Activated CD4-positive, alpha-beta T cell treated with anti-CD3 and anti-CD28 coated beads, Interleukin-2, amount 10 ng/mL, durations not matched to agents 24 days and 14 days (primary cell): ENCODE measurements at regions not wholly inside any gene's neighbourhood (a gene's known extent, or its start where the extent isn't known, plus 50 kb on each side); places are given as distances from the start of the nearest gene placed in this dataset.

ENCODE experiments used
- DNase-seq: peaks from one replicate; pipeline ENCODE4 v3.0.0; 2022
- H3K27ac Mint-ChIP-seq: one replicate; pipeline ENCODE4 v1.8.0; 2022; ENCODE audit warnings: mild to moderate bottlenecking, mixed read lengths
- H3K27me3 Mint-ChIP-seq: one replicate; pipeline ENCODE4 v1.8.0; 2022; ENCODE audit warnings: mixed read lengths
- H3K36me3 Mint-ChIP-seq: one replicate; pipeline ENCODE4 v1.8.0; 2022; ENCODE audit warnings: low read depth, mild to moderate bottlenecking, mixed read lengths
- H3K4me1 Mint-ChIP-seq: one replicate; pipeline ENCODE4 v1.8.0; 2021; ENCODE audit warnings: mixed read lengths
- H3K4me3 Mint-ChIP-seq: one replicate; pipeline ENCODE4 v1.8.0; 2022; ENCODE audit warnings: mild to moderate bottlenecking, moderate library complexity, mixed read lengths
- H3K9me3 Mint-ChIP-seq: one replicate; pipeline ENCODE4 v1.8.0; 2021; ENCODE audit warnings: mixed read lengths
- intact Hi-C: fragments of 100-400 bp; cut with micrococcal nuclease; formaldehyde crosslinking; loops from one replicate; pipeline ENCODE4 v1.15.1; 2023

DNA sequence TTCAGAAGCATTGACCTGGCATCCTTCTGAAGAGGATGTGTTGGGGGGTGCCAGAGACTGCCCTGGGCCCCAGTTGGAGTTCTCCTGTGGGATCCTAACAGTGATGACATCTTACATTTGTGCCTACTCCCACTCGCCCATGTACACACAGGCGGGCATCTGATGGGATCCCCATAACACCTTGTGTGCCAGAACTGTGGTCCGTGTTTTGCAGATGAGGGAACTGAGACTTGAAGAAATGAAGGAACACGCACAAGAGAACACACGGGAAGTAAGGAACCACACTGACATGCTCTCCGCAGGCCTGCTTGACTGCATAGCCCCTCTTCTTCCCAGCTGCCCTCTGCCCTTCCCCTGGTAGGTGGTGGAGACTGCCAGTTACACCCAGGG is 255.3 kb downstream of the MYCN start:
- Mint-ChIP-seq H3K36me3 (no peaks in the 10 kb centered on the region), H3K27me3 (no peaks in the 10 kb centered on the region), H3K9me3 (no peaks in the 10 kb centered on the region), H3K4me1 (no peaks in the 10 kb centered on the region), H3K4me3 (no peak overlapping the region), H3K27ac (no peak overlapping the region)
- DNase-seq: no peak
- intact Hi-C loops: no loop called here

DNA sequence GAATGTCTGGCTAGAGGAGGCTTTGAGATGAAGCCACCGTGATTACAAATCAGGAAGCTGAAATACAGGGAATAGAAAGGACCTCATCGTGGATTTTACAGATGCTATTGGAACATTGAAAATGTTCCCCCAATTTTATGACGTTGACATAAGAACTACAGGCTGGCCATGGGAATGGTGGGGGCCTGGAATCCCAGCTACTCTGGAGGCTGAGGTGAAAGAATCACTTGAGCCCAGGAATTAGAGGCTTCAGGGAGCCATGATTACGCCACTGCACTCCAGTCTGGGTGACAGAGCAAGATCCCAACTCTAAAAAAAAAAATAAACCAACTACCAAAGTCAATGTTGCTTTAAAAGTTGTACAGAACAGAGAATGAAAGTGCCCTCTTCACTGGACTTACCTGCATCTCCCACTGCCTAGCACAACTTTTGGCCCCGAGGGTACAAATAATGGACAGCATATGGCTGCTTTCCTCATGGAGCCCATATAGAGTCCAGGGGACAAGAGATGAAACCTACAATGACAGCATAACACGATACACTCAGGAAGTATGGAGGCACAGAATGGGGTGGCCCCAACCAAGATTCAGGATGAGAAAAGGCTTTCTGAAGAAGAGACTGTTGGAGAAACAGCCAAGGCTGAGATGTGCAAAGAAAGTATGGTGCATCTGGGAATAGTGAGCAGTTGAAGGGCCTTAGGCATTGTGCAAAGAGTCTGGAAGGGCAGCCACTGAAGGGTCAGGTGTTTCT is 254.8 kb downstream of the MYCN start:
- intact Hi-C loops: no loop called here
- Mint-ChIP-seq H3K9me3 (no peaks in the 10 kb centered on the region), H3K27ac (no peak overlapping the region), H3K4me1 (no peaks in the 10 kb centered on the region), H3K36me3 (no peaks in the 10 kb centered on the region), H3K4me3 (no peak overlapping the region), H3K27me3 (no peaks in the 10 kb centered on the region)
- DNase-seq: no peak

DNA sequence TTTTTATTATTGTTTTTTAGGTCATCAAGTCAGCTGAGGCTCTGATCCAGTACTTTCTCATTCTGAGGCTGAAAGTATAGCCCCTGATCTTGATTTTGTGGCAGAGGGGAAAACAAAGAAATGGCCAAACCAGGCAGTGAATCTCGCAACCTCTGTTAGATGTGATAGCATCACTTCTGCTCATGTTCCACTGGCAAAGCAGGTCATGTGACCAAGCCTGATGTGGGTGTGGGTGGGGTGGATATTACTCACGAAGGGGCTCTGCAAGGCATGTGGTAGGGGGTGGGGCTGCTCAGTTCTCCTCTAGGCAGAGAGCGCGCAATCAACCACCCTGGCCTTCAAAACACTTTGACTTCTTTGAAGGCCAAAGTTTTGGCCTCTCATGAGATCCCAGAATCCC is 254.2 kb downstream of the MYCN start:
- Mint-ChIP-seq H3K36me3 (no peaks in the 10 kb centered on the region), H3K27me3 (no peaks in the 10 kb centered on the region), H3K9me3 (no peaks in the 10 kb centered on the region), H3K4me1 (no peaks in the 10 kb centered on the region), H3K4me3 (no peak overlapping the region), H3K27ac (no peak overlapping the region)
- DNase-seq: no peak
- intact Hi-C loops: no loop called here

DNA sequence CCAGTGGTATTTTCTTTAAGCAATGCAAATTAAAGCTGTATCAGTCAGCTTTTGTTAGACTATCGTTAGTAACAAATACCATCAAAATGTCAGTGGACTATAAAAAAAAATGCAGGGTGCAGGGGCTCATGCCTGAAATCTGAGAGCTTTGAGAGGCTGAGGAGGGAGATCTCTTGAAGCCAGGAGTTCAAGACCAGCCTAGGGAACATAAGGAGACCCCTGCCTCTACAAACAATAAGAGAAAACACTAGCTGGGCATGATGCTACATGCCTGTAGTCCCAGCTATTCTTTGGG is 253.7 kb downstream of the MYCN start:
- H3K4me1 Mint-ChIP-seq: no peaks in the 10 kb centered on the region
- no peak overlapping the region for H3K4me3 Mint-ChIP-seq
- H3K36me3 Mint-ChIP-seq: no peaks in the 10 kb centered on the region
- no peak for DNase-seq
- H3K27ac Mint-ChIP-seq: no peak overlapping the region
- no peaks in the 10 kb centered on the region for H3K9me3 Mint-ChIP-seq
- H3K27me3 Mint-ChIP-seq: no peaks in the 10 kb centered on the region
- intact Hi-C loops: no loop called here

DNA sequence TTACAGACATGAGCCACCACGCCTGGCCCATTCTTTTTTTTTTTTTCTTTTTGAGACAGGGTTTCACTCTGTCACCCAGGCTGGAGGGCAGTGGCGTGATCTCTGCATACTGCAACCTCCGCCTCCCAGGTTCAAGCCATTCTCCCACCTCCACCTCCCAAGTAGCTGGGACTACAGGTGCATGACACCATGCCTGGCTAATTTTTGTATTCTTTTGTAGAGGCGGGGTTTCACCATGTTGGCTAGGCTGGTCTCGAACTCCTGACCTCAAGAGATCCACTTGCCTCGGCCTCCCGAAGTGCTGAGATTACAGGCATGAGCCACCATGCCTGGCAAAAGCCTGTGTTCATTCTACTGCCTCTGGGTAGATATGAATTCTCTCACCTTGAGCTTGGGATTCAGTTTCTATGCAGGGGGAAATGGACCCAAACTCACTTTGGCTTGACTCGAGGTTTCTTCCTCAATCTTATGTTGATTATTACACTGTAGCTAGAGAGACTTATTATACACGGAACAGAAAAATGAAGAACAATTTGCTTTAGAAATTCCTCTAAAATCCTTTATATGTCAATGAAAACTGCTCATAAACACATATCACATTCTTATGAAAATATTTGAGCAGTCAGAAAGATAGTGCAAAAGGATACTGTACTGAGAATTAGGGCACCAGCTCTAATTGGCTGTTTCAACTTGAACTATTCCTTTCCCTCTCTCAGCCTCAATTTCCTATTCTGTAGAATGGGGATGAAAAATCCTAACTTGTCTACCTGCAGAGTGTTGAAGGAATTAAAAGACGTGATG is 252.3 kb downstream of the MYCN start:
- H3K27ac Mint-ChIP-seq: no peak overlapping the region
- intact Hi-C loops: no loop called here
- no peaks in the 10 kb centered on the region for H3K27me3 Mint-ChIP-seq
- no peaks in the 10 kb centered on the region for H3K4me1 Mint-ChIP-seq
- no peak overlapping the region for H3K4me3 Mint-ChIP-seq
- no peak for DNase-seq
- H3K9me3 Mint-ChIP-seq: no peaks in the 10 kb centered on the region
- no peaks in the 10 kb centered on the region for H3K36me3 Mint-ChIP-seq

DNA sequence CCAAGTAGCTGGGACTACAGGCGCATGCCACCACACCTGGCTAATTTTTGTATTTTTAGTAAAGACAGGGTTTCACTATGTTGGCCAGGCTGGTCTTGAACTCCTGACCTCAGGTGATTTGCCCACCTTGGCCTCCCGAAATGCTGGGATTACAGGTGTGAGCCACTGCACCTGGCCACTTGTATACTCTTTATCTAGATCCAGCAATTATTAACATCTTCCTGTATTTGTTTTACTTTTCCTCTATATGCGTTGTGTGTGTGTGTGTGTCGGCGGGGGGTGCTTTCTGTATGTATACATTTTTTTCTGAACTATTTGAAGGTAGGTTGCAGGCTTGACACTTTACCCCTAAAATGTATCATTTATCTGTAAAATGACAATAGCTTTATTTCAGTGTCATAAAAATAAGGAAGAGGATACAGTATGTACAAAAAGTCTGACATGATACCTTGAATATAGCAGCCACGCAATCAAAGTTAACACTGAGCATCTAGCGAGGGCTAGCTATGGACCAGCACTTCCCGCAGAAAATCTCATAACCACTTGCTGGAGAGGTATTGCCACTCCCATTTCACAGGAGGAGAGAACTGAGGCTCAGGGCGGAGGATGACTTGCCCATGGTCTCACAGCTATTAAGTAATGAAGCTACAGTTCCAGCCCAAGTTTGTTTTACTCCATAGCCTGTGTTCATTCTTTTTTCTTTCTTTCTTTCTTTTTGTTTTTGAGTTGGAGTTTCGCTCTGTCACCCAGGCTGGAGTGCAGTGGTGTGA is 251.3 kb downstream of the MYCN start:
- H3K4me3 Mint-ChIP-seq: no peak overlapping the region
- no peaks in the 10 kb centered on the region for H3K9me3 Mint-ChIP-seq
- H3K4me1 Mint-ChIP-seq: no peaks in the 10 kb centered on the region
- no peaks in the 10 kb centered on the region for H3K36me3 Mint-ChIP-seq
- no peaks in the 10 kb centered on the region for H3K27me3 Mint-ChIP-seq
- intact Hi-C loops: no loop called here
- DNase-seq: no peak
- no peak overlapping the region for H3K27ac Mint-ChIP-seq

DNA sequence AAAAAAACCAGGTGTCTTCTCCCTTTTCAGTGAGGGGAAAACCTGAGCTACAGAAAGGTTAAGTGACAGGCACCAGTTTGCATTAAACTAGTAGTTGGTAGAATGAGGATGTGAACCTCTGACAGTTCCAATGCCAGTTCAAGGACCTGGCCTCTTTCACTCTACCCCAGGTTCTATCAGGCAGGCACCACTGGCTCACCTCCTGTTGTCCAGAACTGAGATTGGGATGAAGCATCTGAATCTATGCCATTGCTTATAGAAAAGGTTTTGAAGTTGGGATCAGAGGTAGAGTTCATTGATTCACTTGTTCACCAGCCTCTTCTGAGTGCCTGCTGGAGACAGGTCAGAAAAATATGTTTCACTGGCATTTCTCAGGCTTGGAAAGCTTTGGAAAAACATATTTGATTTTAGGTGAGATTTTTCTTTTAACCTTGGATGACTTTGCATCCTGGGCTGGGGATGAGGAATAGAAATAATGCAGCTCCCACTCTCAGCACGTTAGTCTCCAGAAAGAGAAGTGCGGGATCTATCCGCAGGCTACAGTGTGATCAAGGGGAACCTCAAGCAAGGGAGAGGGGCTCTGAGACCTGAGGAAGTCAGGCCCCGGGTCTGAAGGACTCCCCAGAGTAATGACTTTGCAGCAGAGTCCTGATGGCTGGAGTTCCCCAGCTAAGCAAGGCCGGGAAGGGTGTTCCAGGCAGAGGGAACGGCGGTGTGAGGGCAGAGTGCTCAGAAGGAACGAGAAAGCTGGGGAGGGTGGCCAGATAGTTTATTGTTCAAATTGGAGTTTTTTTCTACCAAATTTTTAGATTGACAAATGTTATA is 250.3 kb downstream of the MYCN start:
- no peaks in the 10 kb centered on the region for H3K9me3 Mint-ChIP-seq
- no peak overlapping the region for H3K27ac Mint-ChIP-seq
- H3K4me3 Mint-ChIP-seq: no peak overlapping the region
- H3K4me1 Mint-ChIP-seq: no peaks in the 10 kb centered on the region
- H3K27me3 Mint-ChIP-seq: no peaks in the 10 kb centered on the region
- no peak for DNase-seq
- intact Hi-C loops: no loop called here
- H3K36me3 Mint-ChIP-seq: no peaks in the 10 kb centered on the region

DNA sequence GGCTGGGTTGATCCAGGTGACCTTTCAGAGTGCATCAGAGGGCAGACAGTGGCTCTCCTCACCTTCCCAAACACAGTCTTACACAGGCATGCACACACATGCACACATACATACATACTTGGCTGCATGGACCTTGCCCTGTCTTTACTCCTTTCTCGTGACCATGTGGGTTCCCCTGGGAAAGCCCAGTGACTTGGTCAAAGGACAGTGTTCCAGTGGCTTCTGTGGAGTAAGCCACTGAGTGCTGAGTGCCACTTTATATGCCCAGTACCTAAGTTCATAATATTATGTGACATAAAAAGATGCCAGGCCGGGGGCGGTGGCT is 249.4 kb downstream of the MYCN start:
- intact Hi-C loops: no loop called here
- Mint-ChIP-seq H3K27ac (no peak overlapping the region), H3K4me1 (no peaks in the 10 kb centered on the region), H3K36me3 (no peaks in the 10 kb centered on the region), H3K9me3 (no peaks in the 10 kb centered on the region), H3K27me3 (no peaks in the 10 kb centered on the region), H3K4me3 (no peak overlapping the region)
- DNase-seq: no peak

DNA sequence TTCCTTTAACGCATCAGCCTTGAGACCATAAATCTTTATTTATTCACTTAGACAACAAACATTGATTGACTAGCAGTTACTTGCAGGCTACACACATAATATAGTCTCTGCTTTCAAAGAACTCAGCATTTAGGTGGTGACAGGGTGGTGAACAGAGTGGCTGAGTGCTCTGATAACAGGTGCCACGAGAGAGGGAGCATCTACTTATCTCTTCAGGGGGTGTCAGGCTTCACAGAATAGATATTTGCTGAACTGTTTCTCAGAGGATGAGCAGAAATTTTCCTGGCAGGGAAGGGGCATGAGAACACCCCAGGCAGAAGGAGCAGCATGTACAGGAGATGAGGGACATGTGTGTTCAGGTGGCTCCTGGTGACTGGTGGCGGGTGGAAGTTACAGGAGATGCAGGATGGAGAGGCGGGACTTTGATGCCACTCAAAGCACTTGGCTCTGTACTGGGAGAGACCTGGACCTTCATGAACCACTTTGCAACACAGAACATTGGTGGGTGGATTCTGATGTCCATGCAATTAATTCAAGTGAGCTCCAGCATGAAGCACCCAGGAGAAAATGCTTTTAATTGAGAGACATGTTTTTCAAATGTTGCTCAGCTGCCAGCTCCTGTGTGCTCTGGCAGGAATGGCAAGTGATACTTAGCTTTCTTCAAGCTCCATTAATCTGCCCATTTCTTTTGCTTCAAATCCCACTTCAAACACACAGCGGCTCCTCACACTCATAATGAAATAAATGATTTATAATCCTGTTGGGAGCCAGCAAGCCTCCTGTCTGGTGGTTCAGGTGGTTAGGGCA is 248.9 kb downstream of the MYCN start:
- Mint-ChIP-seq H3K9me3 (no peaks in the 10 kb centered on the region), H3K27ac (no peak overlapping the region), H3K27me3 (no peaks in the 10 kb centered on the region), H3K36me3 (no peaks in the 10 kb centered on the region), H3K4me3 (no peak overlapping the region), H3K4me1 (no peaks in the 10 kb centered on the region)
- DNase-seq: no peak
- intact Hi-C loops: no loop called here

DNA sequence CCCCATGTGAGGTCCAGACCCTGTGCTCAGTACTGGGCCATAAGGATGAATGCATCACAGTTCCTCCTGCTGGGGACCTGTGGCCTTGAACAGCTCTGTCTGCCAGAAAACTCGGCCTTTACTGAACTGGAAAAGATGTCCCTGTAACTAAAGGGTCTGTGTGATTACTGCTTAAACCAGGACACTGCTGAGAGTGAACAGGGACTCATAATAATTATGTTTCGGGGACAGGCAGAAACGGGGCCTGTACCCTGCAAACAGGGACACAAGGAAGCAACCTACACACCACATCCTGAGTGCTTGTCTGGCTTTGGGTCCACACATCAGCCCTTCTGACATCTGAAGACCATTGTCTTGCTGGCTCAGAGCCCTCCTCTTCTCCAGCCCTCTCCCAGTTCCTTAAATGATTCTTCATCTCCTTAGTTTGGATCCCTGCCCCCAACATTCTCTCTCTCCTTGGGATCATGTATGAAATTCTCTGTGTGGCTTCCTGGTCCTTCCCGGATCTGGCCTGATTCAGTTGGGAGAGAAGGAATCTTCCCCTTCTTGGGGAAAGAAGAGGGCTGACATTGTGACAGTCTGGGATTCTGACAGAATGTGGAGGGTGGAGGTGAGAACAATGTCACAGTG is 248.0 kb downstream of the MYCN start:
- no peak for DNase-seq
- Mint-ChIP-seq H3K4me1 (no peaks in the 10 kb centered on the region), H3K4me3 (no peak overlapping the region), H3K27ac (no peak overlapping the region), H3K27me3 (no peaks in the 10 kb centered on the region), H3K36me3 (no peaks in the 10 kb centered on the region), H3K9me3 (no peaks in the 10 kb centered on the region)
- intact Hi-C loops: no loop called here

DNA sequence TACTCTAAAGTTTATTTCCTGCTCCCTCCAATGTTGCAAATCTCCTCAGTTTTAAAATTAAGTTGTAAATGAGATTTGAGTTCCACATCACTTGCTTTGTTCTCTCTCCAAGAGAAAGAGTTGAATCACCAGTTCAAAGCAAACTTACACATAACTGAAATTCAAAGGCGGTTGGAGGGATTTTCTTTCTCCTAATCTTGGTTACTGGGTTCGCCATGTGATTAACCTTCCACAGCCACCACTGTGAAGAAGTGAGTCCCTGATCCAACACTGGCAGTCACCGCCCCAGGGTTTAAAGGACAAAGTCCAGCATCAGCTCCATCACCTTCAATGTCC is 247.1 kb downstream of the MYCN start:
- intact Hi-C loops: no loop called here
- no peak for DNase-seq

DNA sequence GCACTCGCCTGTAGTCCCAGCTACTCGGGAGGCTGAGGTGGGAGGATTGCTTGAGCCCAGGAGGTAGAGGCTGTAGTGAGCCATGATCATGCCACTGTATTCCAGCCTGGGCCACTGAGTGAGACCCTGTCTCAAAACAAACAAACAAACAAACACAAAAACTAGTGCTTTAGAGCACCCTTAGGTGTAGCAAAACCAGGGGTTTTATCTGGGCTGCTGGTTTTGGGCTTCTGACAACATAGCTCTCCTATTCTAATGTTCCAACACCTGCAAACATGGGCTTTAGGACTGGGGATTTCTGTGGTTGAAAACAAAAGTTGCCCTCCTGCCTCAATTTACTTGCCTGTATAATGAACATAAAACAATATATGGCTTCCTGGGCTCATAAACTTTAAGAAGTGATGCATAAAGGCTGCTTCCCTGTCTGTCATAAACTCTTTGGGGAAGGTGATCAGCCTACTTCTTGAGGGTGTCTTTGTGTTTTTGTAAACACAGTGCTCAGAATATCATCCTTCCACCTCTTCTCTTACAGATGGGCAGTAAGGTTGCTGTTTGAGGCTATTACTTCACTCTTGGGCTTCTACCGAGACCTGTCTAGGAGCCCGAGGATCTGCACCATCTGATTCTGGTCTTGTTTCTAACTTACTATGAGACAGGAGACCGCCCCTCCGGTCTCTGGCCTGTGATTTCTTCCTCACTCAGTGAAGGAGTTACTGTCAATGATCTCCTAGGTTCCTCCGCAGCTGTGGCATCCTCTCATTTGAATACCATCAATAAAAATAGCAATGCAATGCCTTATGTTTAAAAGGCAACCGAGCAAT is 246.5 kb downstream of the MYCN start:
- H3K36me3 Mint-ChIP-seq: no peaks in the 10 kb centered on the region
- intact Hi-C loops: no loop called here

More for the DNA sequence above, 247.1 kb downstream of the MYCN start:
- Mint-ChIP-seq H3K4me3 (no peak overlapping the region), H3K27me3 (no peaks in the 10 kb centered on the region), H3K36me3 (no peaks in the 10 kb centered on the region), H3K4me1 (no peaks in the 10 kb centered on the region), H3K9me3 (no peaks in the 10 kb centered on the region), H3K27ac (no peak overlapping the region)

More for the DNA sequence above, 246.5 kb downstream of the MYCN start:
- H3K9me3 Mint-ChIP-seq: no peaks in the 10 kb centered on the region
- no peak overlapping the region for H3K27ac Mint-ChIP-seq
- H3K27me3 Mint-ChIP-seq: no peaks in the 10 kb centered on the region
- no peaks in the 10 kb centered on the region for H3K4me1 Mint-ChIP-seq
- DNase-seq: no peak
- H3K4me3 Mint-ChIP-seq: no peak overlapping the region
